Epithelial cell of proximal tubule (primary cell): ENCODE measurements at regions not wholly inside any gene's neighbourhood (a gene's known extent, or its start where the extent isn't known, plus 50 kb on each side); places are given as distances from the start of the nearest gene placed in this dataset.

Experiments
- DNase-seq: peaks from one replicate; pipeline ENCODE4 v3.0.0-alpha.2; 2011; ENCODE audit warnings: low read depth
- H3K4me3 ChIP-seq: 2 replicates; pipeline ENCODE4 v1.5.1; 2011; ENCODE audit warnings: low read depth, mild to moderate bottlenecking, low read length
- CTCF ChIP-seq: conservative IDR thresholded peaks from 2 replicates; pipeline ENCODE4 v1.5.1; 2012; ENCODE audit warnings: low read depth, mild to moderate bottlenecking, low read length

- TF ChIP-seq CTCF: no peak
- no peak for DNase-seq
- H3K4me3 ChIP-seq: no peak overlapping the region
Observed at GRCh38 chr1:219987325-219987724, 59.0 kb upstream of the SLC30A10 start.

GRCh38 chr1:219985169-219985568 is 56.8 kb upstream of the SLC30A10 start:
- no peak overlapping the region for H3K4me3 ChIP-seq
- DNase-seq: no peak
- TF ChIP-seq CTCF: no peak
